Retinal pigment epithelial cell (primary cell): ENCODE measurements at regions not wholly inside any gene's neighbourhood (a gene's known extent, or its start where the extent isn't known, plus 50 kb on each side); places are given as distances from the start of the nearest gene placed in this dataset.

Experiments used
- DNase-seq: peaks from one replicate; pipeline ENCODE4 v3.0.0-alpha.2; 2010; ENCODE audit warnings: low read depth
- H3K4me3 ChIP-seq: 2 replicates; pipeline ENCODE4 v1.5.1; 2011; ENCODE audit warnings: mild to moderate bottlenecking, low read length, control low read depth, moderate library complexity
- CTCF ChIP-seq: conservative IDR thresholded peaks from 2 replicates; pipeline ENCODE4 v1.5.1; 2011; ENCODE audit warnings: low read depth, low read length, control low read depth, inconsistent platforms

GRCh38 chr10:60677531-60678129 is 100.6 kb upstream of the CDK1 start:
- TF ChIP-seq CTCF: no peak
- DNase-seq: peak; percentile 53
- peak overlapping the region; percentile 7 for H3K4me3 ChIP-seq

GRCh38 chr10:60675236-60675635 is 103.0 kb upstream of the CDK1 start:
- no peak for TF ChIP-seq CTCF
- no peak for DNase-seq
- no peak overlapping the region for H3K4me3 ChIP-seq

DNA sequence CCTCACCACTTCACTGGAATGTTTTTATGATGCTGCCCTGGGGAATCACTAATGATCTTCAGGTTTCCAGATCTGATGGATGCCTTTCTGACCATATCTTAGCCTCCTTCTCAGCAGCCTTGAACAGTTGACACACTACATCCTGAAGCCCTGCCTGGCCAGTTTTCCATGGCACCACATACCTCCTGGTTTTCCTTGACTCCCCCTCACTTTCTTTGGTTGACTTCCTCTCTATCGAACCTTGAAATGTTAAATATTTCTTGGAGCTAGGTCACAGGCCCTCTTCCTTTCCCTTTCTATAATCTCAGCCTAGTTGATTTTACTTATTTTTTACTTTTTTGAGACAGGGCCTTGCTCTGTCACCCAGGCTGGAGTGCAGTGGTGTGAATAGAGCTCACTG is 108.8 kb upstream of the CDK1 start:
- no peak for TF ChIP-seq CTCF
- no peak for DNase-seq
- H3K4me3 ChIP-seq: no peak overlapping the region

GRCh38 chr10:60666221-60666620 is 112.1 kb upstream of the CDK1 start:
- DNase-seq: no peak
- no peak overlapping the region for H3K4me3 ChIP-seq
- no peak for TF ChIP-seq CTCF

DNA sequence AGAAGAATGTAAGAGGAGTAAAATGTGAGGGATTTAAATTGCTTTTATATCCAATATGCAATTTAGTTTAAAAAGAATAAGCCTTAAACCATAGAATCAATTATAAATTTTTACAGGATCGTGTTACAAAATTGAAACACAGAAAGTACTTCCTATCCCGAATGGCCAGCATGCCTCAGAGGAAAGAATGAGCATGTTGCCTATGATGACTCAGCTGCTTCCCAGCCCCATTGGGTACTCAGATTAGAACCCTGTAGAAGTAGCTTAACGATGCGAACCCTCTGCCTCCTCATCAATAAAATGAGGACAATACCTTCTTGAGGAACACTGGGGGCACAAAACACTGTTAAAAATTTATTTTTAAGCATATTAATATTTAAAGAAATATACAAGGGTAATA is 113.4 kb upstream of the CDK1 start:
- H3K4me3 ChIP-seq: no peak overlapping the region
- no peak for DNase-seq
- TF ChIP-seq CTCF: no peak

DNA sequence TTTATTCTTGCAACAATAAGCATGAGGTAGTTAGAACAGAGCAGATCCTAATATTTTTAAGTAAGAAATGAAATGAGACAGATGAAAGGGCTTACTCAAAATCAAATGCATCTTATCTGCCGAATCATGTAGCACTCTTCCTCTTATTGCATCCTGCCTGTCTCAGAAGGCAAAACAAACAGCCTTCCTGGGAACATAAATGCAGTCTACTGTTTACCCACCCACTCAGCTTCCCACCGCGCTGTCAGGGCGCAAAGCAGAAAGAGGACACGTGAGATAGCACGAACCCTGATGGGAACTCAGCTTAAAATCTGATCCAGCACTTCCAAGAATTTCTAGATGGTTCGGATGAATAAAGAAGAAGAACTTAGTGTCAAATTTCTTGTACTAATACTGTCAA is 114.4 kb upstream of the CDK1 start:
- TF ChIP-seq CTCF: no peak
- no peak overlapping the region for H3K4me3 ChIP-seq
- no peak for DNase-seq

GRCh38 chr10:60662917-60663614 is 115.2 kb upstream of the CDK1 start:
- H3K4me3 ChIP-seq: no peak overlapping the region
- TF ChIP-seq CTCF: no peak
- DNase-seq: no peak
